GM23248 (cell line): ENCODE measurements at regions not wholly inside any gene's neighbourhood (a gene's known extent, or its start where the extent isn't known, plus 50 kb on each side); places are given as distances from the start of the nearest gene placed in this dataset.

ENCODE experiments used
- EZH2 ChIP-seq: fragments of 200-600 bp; sonication (generic); IDR thresholded peaks from 2 replicates; pipeline ENCODE4 v1.6.1; 2018; ENCODE audit warnings: antibody characterized with exemption, mild to moderate bottlenecking; ENCODE audit not compliant: insufficient read depth, poor library complexity, severe bottlenecking
- EZH2phosphoT487 ChIP-seq: fragments of 200-600 bp; sonication (generic); IDR thresholded peaks from 2 replicates; pipeline ENCODE4 v1.6.1; 2018; ENCODE audit warnings: antibody characterized with exemption, moderate library complexity, mild to moderate bottlenecking, low read depth; ENCODE audit not compliant: insufficient read depth

DNA sequence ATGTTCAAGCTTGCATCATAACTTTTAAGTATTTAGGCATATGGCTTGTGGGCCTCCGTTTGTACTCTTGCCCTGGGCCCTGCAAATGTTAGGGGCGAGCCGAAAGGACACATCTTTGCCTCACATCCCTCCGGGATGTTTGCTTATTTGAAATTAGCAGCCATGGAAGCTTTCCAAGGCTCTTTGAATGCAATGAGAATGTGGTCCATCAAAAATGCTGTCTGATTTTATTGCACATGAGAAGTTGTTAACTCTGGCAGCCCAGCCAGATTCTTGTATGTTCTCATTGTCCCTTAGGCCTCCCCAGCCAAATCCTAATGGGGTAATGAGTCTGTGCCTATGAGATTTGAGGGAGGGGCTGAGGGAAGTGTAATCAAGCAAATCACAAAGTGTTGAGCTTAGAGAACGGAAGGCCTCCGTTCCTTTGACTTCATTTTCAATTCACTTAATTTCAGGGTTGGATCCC is 261.2 kb upstream of the MARCKS start:
- TF ChIP-seq EZH2phosphoT487, result no peak
- no peak for TF ChIP-seq EZH2
